AG10803 (cell line): ENCODE measurements at regions not wholly inside any gene's neighbourhood (a gene's known extent, or its start where the extent isn't known, plus 50 kb on each side); places are given as distances from the start of the nearest gene placed in this dataset.
A peak's percentile ranks its signal among the peaks of the same experiment; 100 is the strongest.

ENCODE experiments used
- DNase-seq: peaks from one replicate; pipeline ENCODE4 v3.0.0; 2010; ENCODE audit warnings: low read depth
- H3K4me3 ChIP-seq: 2 replicates; pipeline ENCODE4 v1.5.1; 2011; ENCODE audit warnings: mild to moderate bottlenecking, low read length, control low read depth
- TF ChIP-seq, protein P1 (sequence below): conservative IDR thresholded peaks from 2 replicates; pipeline ENCODE4 v1.5.1; 2011; ENCODE audit warnings: mild to moderate bottlenecking, low read length, control low read depth, inconsistent platforms

DNA sequence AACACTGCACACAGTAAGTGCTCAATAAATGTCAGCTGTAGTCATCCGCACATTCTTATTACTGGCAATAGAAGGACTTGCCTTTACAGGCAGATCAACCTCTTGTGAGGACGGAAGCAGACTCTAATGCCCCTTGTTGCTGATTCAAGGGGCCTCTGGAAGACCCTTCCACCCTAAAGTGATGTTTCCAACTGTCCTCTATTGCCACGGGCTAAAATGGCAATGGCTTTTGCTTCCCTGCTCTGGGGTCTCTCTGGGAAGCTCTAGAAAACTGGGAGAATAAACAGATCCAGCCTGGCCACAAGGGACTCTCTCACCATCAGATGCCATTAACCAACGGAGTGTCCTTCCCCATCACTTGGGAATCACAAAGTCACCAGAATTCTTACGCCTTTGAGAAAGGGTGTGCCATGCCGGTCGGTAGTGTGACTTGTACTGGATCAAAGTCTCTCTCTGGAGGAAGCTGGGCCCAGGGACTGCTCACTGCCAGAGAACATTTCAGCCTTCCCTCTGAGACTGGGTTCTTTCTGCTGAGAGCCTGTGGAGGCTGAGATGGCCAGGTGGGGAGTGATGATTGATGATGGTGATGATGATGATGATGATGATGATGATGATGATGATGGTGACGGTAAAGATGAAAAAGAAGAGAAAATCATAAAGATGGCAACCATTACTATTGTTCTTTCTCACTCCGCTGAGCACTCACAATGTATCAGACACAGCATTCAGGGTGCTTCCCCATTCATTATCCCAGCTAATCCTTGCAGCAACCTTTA is 146.8 kb downstream of the CYLD start:
- DNase-seq: no peak
- TF ChIP-seq, protein P1, sequence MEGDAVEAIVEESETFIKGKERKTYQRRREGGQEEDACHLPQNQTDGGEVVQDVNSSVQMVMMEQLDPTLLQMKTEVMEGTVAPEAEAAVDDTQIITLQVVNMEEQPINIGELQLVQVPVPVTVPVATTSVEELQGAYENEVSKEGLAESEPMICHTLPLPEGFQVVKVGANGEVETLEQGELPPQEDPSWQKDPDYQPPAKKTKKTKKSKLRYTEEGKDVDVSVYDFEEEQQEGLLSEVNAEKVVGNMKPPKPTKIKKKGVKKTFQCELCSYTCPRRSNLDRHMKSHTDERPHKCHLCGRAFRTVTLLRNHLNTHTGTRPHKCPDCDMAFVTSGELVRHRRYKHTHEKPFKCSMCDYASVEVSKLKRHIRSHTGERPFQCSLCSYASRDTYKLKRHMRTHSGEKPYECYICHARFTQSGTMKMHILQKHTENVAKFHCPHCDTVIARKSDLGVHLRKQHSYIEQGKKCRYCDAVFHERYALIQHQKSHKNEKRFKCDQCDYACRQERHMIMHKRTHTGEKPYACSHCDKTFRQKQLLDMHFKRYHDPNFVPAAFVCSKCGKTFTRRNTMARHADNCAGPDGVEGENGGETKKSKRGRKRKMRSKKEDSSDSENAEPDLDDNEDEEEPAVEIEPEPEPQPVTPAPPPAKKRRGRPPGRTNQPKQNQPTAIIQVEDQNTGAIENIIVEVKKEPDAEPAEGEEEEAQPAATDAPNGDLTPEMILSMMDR: no peak
- no peak overlapping the region for H3K4me3 ChIP-seq

DNA sequence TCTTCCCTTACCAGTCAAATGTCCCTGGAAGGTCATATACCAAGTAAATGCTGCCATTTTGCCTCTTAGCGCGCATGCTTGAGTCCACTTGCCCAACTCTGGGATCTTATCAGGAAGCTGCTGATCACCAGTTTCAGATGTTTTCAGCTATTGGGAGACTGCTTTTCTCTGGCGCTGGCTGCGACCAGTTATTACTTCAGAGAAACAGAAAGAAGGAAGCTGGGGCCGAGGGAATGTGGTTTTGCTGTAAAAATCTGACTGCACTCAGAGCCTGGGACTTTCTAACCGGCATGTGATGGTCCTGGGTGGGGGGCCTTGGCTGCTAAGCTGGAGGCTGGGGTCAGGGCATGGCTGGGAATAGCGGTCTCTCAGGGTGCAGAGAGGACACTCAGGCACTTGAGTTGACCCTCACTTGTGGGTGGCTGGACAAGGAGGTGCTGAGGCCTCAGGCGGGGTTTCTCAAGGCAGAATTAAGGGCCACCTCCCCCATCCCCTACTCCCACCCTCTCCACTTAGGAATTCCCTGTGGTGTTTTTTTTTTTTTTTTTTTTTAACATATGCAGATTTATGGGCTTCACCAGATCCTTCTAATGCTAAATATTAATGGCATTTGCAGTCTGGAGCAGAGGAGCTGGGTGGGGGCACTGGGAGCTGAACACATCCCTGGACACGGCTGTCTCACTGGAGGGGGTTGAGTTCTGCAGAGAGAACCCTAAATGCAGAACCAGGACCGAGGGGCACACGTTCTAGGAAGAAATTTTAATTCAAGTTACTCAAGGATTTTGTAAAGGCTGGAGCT is 145.8 kb downstream of the CYLD start:
- TF ChIP-seq, protein P1: no peak
- no peak for DNase-seq

DNA sequence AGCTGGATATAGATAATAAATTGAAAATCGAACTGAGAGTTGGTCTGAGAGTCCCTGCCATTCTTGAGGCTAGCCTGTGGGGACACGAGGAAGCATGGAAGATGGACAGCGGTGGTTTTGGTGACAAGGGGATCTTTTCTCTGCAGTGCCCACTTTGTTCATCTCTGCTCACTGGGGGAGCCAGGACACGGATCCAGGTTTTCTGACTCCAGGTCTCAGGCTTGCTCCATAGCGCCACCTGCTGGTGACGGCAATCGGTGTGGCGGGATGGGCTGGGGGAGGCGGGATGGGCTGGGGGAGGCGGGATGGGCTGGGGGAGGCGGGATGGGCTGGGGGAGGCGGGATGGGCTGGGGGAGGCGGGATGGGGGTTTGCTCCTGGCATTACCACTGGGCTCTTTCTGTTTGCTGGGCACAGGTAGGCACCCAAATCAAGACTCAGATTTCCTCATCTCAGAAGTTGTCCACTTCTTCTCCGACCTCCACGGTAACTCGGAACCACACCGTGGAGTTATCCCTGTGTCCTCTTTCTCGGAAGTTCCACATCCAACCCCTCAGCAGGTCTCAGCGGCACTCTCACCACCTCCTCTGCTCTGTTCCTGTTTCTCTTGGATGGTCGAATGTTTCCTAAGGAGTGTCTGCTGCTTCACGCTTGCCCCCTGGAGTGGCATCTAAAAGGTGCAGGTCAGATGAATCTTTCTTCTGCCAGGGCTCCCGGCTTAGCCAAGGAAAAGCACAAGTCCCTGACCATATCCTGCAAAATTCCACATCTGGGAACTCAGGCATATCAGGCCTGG is 142.4 kb downstream of the CYLD start:
- no peak overlapping the region for H3K4me3 ChIP-seq
- no peak for DNase-seq
- TF ChIP-seq, protein P1: peak; percentile 30

More for the DNA sequence above, 145.8 kb downstream of the CYLD start:
- no peak overlapping the region for H3K4me3 ChIP-seq

DNA sequence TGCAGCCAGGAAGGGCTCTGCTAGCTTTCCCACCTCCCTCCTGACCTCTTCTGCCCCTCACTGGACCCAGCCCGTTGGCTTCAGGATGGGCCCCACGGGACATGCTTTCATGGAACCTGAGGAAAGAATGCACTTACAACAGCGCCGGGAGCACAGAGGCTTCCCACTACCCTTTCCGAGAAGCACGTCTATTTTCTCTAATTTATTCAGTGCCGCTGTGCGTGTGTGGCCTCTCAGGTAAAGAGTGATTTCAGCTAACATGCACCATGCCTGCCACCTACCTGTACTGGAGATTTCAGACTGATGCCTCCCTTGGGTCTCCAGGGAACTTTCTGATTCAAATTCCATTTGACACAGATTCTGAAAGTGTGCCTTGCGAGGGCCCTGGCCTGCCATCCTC is 140.1 kb downstream of the CYLD start:
- TF ChIP-seq, protein P1: no peak
- DNase-seq: no peak

DNA sequence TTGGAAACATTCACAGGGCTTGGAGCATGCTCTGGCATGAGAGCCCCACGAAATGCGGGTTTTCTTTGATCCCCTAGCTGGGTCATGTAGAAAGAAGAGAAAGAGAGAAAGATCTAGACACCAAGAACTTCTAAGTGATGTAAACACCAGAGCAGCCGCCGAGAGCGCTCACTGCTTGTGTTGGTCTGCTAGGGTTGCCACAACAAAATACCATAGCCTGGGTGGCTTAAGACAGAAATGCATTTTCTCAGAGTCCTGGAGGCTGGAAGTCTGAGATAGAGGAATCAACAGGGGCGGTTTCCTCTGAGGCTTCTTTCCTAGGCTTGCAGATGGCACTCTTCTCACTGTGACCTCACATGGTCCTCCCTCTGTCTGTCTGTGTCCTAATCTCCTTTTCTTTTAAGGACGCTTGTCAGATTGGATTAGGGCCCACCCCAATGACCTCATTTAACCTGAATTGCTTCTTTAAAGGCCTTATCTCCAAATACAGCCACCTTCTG is 139.5 kb downstream of the CYLD start:
- no peak for DNase-seq
- H3K4me3 ChIP-seq: no peak overlapping the region

More for the DNA sequence above, 140.1 kb downstream of the CYLD start:
- H3K4me3 ChIP-seq: no peak overlapping the region

DNA sequence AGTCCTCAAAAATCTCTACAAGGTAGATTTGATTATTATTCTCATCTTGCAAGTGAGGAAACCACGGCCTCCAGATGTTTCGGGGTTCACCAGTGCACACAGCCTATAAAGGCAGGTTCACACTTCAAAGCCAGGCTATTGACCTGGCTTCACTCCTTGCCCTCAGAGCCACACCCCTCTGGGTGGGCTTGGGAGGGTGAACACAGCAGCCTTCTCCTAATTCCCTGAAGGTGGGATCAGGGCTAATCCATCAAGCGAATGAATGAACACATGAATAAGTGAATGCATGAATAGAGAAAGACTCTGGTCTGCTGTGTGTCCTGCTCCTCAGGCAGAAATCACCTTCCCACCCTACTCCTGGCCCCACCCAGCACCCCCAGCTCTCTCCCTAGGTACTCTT is 139.0 kb downstream of the CYLD start:
- TF ChIP-seq, protein P1: no peak
- H3K4me3 ChIP-seq: no peak overlapping the region
- no peak for DNase-seq

More for the DNA sequence above, 139.5 kb downstream of the CYLD start:
- TF ChIP-seq, protein P1: no peak
